GM19023 (cell line): ENCODE measurements at regions not wholly inside any gene's neighbourhood (a gene's known extent, or its start where the extent isn't known, plus 50 kb on each side); places are given as distances from the start of the nearest gene placed in this dataset.
"Not testable (repeated sequence)": the region's sequence is repeated elsewhere in the genome, so short reads cannot be mapped to it uniquely, and the experiment has no call there.

ENCODE experiments used
- ATAC-seq: cut with Tn5 transposase; IDR thresholded peaks from one replicate; pipeline ENCODE4 v1.9.1; 2021; ENCODE audit warnings: mild to moderate bottlenecking, moderate library complexity; ENCODE audit not compliant: unreplicated experiment

- ATAC-seq, result peak; percentile 94
These were observed 56.6 kb upstream of the GOLGA8N start for GRCh38 chr15:32536507-32537172.

GRCh38 chr15:32536057-32536493, 57.2 kb upstream of the GOLGA8N start:
- peak; percentile 29 for ATAC-seq

GRCh38 chr15:32535150-32535898, 57.9 kb upstream of the GOLGA8N start:
- not testable (repeated sequence) for ATAC-seq

GRCh38 chr15:32522900-32523299, 67.5 kb upstream of the GOLGA8O start:
- ATAC-seq, result not testable (repeated sequence)

GRCh38 chr15:32522421-32522820, 67.0 kb upstream of the GOLGA8O start:
- not testable (repeated sequence) for ATAC-seq

GRCh38 chr15:32518976-32519375, 63.5 kb upstream of the GOLGA8O start:
- not testable (repeated sequence) for ATAC-seq

- not testable (repeated sequence) for ATAC-seq
These were observed 62.6 kb upstream of the GOLGA8O start for GRCh38 chr15:32518013-32518412.

- not testable (repeated sequence) for ATAC-seq
These were observed 61.5 kb upstream of the GOLGA8O start for GRCh38 chr15:32516954-32517353.

GRCh38 chr15:32513378-32513777, 57.9 kb upstream of the GOLGA8O start:
- not testable (repeated sequence) for ATAC-seq

GRCh38 chr15:32510027-32510426, 54.6 kb upstream of the GOLGA8O start:
- ATAC-seq, result not testable (repeated sequence)

- ATAC-seq, result not testable (repeated sequence)
These were observed 52.6 kb upstream of the GOLGA8O start for GRCh38 chr15:32508081-32508480.

- not testable (repeated sequence) for ATAC-seq
These were observed 51.4 kb upstream of the GOLGA8O start for GRCh38 chr15:32506787-32507186.

- ATAC-seq, result not testable (repeated sequence)
These were observed 50.2 kb upstream of the GOLGA8O start for GRCh38 chr15:32505633-32506032.
